AG10803 (cell line): ENCODE measurements at regions not wholly inside any gene's neighbourhood (a gene's known extent, or its start where the extent isn't known, plus 50 kb on each side); places are given as distances from the start of the nearest gene placed in this dataset.

Source experiments
- DNase-seq: peaks from one replicate; pipeline ENCODE4 v3.0.0; 2010; ENCODE audit warnings: low read depth
- H3K4me3 ChIP-seq: 2 replicates; pipeline ENCODE4 v1.5.1; 2011; ENCODE audit warnings: mild to moderate bottlenecking, low read length, control low read depth
- CTCF ChIP-seq: conservative IDR thresholded peaks from 2 replicates; pipeline ENCODE4 v1.5.1; 2011; ENCODE audit warnings: mild to moderate bottlenecking, low read length, control low read depth, inconsistent platforms

GRCh38 chr4:136917312-136918110 lies 614.8 kb downstream of the PCDH18 start:
- TF ChIP-seq CTCF: no peak
- no peak for DNase-seq
- H3K4me3 ChIP-seq: no peak overlapping the region

GRCh38 chr4:136909626-136910025 lies 622.7 kb downstream of the PCDH18 start:
- TF ChIP-seq CTCF: no peak
- H3K4me3 ChIP-seq: no peak overlapping the region
- no peak for DNase-seq

GRCh38 chr4:136908122-136908521 lies 624.2 kb downstream of the PCDH18 start:
- TF ChIP-seq CTCF: no peak
- no peak for DNase-seq
- H3K4me3 ChIP-seq: no peak overlapping the region

DNA sequence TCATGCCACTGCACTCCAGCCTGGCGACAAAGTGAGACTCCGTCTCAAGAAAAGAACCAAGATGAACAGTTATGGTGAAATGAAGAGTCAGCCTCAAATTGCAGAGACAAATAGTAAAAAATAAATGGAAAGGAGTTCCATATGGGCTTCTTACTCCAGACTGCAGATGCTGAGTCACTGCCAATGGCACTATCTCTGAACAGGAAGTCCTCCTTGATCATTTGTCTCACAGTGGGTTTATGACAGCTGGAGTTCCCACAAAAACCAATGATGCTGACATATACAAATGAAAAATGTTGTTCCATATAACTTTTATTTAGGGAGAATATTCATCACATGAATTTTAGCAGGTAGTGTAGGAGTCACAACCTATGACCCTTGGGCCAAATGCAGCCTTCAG lies 631.6 kb downstream of the PCDH18 start:
- H3K4me3 ChIP-seq: no peak overlapping the region
- DNase-seq: no peak
- TF ChIP-seq CTCF: no peak

DNA sequence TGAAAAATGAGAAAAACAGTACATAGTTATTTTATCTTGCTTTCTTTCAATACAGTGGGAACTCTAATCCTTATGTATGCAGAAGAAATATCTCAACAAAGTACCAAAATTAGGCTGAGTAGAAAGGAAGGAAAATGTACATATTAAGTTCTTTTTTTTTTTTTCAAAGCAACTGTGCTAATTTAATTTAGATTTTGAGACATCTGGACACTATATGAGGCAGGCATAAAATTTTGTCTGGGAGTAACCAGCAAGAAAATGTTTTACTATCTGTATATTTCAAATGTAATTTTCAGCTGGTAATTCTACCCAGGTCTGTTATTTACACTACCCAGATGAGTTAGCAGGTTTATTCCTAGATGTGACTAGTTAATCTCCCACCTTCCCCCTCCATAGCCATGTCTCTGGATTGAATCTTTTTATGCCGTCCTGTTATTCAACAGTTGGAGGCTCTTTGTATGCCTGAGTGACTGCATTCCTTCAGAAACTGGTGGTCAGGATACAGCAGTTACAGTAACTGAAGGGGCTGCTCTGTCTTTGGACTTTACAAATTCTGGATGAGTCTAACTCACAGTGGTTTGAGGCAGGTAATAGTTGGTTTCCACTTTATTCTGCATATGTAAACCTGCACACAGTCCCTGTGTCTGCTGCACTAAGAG lies 633.6 kb downstream of the PCDH18 start:
- H3K4me3 ChIP-seq: no peak overlapping the region
- no peak for TF ChIP-seq CTCF
- DNase-seq: no peak

DNA sequence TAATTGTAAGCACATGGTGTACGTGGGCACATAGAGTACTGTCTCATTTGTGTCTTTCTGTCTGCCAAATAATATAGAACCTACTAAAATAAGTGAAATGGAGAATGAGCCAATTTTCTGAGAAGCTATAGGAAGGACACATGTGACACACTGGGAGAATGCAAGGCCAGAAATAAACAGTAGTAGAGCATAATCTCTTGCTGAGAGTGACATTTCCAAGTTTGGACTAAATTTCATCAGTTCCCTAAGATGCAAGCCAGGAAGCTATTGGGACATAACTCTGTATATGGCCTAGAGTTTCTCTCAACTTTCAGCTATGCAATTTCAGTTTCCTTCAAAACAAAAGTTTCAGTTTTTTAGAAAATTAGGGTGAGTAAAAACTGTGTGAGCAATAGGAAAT lies 638.7 kb downstream of the PCDH18 start:
- DNase-seq: no peak
- no peak for TF ChIP-seq CTCF
- no peak overlapping the region for H3K4me3 ChIP-seq

- TF ChIP-seq CTCF: no peak
- no peak overlapping the region for H3K4me3 ChIP-seq
- no peak for DNase-seq
Measured at GRCh38 chr4:136881666-136882065, 650.6 kb downstream of the PCDH18 start.
